ENCODE measurements at regions not wholly inside any gene's neighbourhood (a gene's known extent, or its start where the extent isn't known, plus 50 kb on each side); places are given as distances from the start of the nearest gene placed in this dataset.
A peak's percentile ranks its signal among the peaks of the same experiment; 100 is the strongest.

DNA sequence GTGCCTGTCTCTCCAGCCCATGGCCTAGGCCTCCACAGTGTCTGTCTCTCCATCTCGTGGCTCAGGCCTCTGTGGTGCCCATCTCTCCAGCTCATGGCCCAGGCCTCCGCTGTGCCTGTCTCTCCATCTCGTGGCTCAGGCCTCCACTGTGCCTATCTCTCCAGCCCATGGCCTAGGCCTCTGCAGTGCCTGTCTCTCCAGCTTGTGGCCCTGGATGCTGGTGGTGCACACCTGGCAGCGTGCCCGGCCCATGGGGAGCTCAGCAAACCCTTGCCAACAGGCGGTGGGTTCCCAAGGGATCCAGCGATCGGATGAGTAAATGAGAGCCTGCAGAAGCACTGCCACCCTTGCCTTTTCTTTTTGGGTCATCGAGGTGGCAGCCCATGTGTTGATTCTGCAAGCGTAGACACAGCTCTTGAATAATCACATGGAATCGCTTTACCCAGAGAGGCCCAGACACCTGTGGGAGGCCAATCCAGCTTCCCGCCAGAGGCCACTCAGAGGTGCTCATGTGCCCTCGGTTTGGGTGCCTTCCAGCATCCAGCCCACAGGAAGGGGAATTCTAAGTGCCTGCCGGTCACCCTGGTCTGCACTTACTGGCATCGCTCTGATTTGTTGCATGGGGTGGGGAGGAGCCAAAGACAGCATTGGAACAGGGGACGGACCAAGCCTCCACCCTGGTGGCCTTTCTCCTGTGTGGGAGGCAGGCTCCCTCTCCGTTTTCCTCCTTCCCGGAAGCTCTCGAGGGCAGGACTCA is 101.8 kb upstream of the HDAC4 start:
- TF ChIP-seq CTCF (IDR thresholded peaks at IDR 0.05; ENCODE audit: low read depth, low read length, missing control alignments), result no peak
- no peak for DNase-seq (ENCODE audit: low read depth)
- in situ Hi-C loops (cut with HindIII; ENCODE audit: low sequenced_read_pairs), result no loop called here
- H3K4me3 ChIP-seq (ENCODE audit: low read depth, low read length), result no peak overlapping the region

GRCh38 chr2:239500574-239501550 is 100.0 kb upstream of the HDAC4 start:
- DNase-seq (ENCODE audit: low read depth), result no peak
- no peak overlapping the region for H3K4me3 ChIP-seq (ENCODE audit: low read depth, low read length)
- in situ Hi-C loops (cut with HindIII; ENCODE audit: low sequenced_read_pairs), result no loop called here
- no peak for TF ChIP-seq CTCF (IDR thresholded peaks at IDR 0.05; ENCODE audit: low read depth, low read length, missing control alignments)

GRCh38 chr2:239499726-239500573 is 99.1 kb upstream of the HDAC4 start:
- in situ Hi-C loops (cut with HindIII; ENCODE audit: low sequenced_read_pairs), result no loop called here
- no peak for TF ChIP-seq CTCF (IDR thresholded peaks at IDR 0.05; ENCODE audit: low read depth, low read length, missing control alignments)
- H3K4me3 ChIP-seq (ENCODE audit: low read depth, low read length), result no peak overlapping the region
- no peak for DNase-seq (ENCODE audit: low read depth)

DNA sequence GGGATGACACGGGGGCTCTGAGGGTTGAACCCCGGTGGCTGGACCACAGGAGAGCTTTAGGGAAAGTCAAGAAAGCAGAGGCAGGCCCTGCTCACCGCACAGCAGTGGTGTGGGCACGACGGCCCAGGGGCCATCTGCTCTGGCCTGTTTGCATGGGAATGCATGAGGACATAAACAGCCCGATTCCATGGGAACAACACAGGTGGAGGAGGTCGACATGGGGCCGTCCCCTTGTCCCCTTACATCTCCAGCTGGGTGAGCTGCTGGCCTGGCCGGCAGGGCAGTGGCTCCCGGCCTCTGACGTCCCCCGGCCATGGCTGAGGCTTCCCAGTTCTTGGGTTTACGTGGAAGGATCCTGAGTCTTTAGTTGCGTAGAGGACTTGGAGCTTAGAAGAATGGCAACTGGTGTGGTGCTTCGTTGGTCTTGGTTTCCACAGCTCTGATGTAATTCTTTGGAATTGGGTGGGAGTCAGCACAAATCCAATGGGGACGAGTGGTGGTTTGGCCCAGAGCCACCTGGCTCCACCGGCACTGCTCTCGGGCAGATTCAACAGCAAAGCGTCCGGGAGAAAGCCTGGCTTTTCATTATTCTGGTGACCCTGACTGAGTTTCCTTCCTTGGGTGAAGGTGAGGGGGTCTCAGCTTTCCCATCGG is 98.3 kb upstream of the HDAC4 start:
- TF ChIP-seq CTCF (IDR thresholded peaks at IDR 0.05; ENCODE audit: low read depth, low read length, missing control alignments), result no peak
- no peak overlapping the region for H3K4me3 ChIP-seq (ENCODE audit: low read depth, low read length)
- peak; percentile 56 for DNase-seq (ENCODE audit: low read depth)
- in situ Hi-C loops (cut with HindIII; ENCODE audit: low sequenced_read_pairs), result no loop called here

DNA sequence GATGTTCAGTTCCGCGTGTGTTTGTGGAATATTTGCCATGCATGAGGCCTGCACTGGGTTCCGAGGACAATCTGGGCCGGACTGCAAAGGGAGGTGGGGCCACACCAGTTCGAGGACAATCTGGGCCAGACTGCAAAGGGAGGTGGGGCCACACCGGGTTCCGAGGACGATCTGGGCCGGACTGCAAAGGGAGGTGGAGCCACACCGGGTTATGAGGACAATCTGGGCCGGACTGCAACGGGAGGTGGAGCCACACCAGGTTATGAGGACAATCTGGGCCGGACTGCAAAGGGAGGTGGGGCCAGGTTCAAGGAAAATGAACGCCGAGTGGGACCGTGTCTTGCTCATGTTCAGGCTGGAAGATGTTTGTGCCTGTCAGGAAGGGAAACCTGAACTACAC is 97.8 kb upstream of the HDAC4 start:
- H3K4me3 ChIP-seq (ENCODE audit: low read depth, low read length), result no peak overlapping the region
- no peak for TF ChIP-seq CTCF (IDR thresholded peaks at IDR 0.05; ENCODE audit: low read depth, low read length, missing control alignments)
- in situ Hi-C loops (cut with HindIII; ENCODE audit: low sequenced_read_pairs), result no loop called here

More for the DNA sequence above, 97.8 kb upstream of the HDAC4 start:
- no peak for DNase-seq (ENCODE audit: low read depth)
